Lower leg skin (tissue), 3 donors: ENCODE measurements at regions not wholly inside any gene's neighbourhood (a gene's known extent, or its start where the extent isn't known, plus 50 kb on each side); places are given as distances from the start of the nearest gene placed in this dataset.

ENCODE experiments used
- CTCF ChIP-seq, 3 donors: fragments of 450-650 bp; IDR thresholded peaks; one replicate each; pipeline ENCODE4 v1.5.1; 2016; ENCODE audit warnings: antibody characterized with exemption in 3 of 3, mild to moderate bottlenecking in 3 of 3, moderate library complexity in 2 of 3
- POLR2A ChIP-seq, 2 donors: fragments of 450-650 bp; IDR thresholded peaks; one replicate each; pipeline ENCODE4 v1.6.1; 2016 to 2017; ENCODE audit warnings: antibody characterized with exemption in 2 of 2, mild to moderate bottlenecking in 1 of 2, moderate library complexity in 1 of 2

- TF ChIP-seq CTCF (IDR thresholded peaks at IDR 0.05) (no peak), POLR2A (IDR thresholded peaks at IDR 0.05) (no peak)
These were observed 443.1 kb upstream of the RGS17 start for GRCh38 chr6:153574231-153574630.
